VCaP (cell line): ENCODE measurements at regions not wholly inside any gene's neighbourhood (a gene's known extent, or its start where the extent isn't known, plus 50 kb on each side); places are given as distances from the start of the nearest gene placed in this dataset.

Source experiments
- H3K27ac ChIP-seq: fragments of 450-650 bp; 2 replicates; pipeline ENCODE4 v1.5.1; 2017
- TF ChIP-seq, protein P1 (sequence below): fragments of 450-650 bp; conservative IDR thresholded peaks from 2 replicates; pipeline ENCODE4 v1.5.1; 2017; ENCODE audit warnings: mild to moderate bottlenecking, moderate library complexity

DNA sequence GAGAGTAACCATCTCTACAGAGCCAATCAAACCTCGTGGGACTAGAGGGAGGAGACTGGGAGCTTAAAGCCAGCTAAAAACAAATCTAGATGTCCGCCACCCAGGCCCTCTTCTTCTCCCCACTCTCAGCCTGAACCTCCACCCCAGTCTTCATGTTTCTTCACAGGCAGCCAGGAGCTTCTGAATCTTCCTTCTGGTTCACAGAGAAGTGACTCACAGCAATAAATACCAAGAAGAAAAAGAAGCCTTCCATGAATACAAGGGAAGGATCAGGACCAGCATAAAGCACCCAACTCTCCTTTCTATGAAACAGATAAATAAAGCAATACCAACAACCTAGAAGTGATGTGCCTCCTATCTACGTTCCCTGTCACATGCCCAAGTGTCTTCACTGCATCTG is 103.3 kb upstream of the SLIT3 start:
- TF ChIP-seq, protein P1, sequence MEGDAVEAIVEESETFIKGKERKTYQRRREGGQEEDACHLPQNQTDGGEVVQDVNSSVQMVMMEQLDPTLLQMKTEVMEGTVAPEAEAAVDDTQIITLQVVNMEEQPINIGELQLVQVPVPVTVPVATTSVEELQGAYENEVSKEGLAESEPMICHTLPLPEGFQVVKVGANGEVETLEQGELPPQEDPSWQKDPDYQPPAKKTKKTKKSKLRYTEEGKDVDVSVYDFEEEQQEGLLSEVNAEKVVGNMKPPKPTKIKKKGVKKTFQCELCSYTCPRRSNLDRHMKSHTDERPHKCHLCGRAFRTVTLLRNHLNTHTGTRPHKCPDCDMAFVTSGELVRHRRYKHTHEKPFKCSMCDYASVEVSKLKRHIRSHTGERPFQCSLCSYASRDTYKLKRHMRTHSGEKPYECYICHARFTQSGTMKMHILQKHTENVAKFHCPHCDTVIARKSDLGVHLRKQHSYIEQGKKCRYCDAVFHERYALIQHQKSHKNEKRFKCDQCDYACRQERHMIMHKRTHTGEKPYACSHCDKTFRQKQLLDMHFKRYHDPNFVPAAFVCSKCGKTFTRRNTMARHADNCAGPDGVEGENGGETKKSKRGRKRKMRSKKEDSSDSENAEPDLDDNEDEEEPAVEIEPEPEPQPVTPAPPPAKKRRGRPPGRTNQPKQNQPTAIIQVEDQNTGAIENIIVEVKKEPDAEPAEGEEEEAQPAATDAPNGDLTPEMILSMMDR: no peak

DNA sequence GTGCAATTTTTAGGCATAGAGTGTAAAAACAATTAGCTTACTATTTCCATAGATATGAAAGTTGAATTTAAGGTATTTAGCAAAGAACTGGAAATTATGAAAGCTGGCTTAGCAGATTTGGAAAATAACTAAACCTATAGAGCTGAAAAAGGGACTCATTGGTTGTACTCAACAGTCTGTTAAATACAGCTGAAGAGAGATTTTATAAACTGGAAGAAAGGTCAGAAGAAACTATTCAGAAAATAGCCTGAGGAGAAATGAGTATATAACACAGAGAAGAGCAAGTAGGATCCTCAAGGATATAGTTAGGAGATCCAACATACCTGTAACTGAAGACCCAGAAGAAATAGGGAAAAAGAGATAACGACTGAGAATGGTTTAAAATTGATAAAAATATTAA is 97.6 kb upstream of the SLIT3 start:
- H3K27ac ChIP-seq: no peak overlapping the region
- TF ChIP-seq, protein P1: no peak

More for the DNA sequence above, 103.3 kb upstream of the SLIT3 start:
- no peak overlapping the region for H3K27ac ChIP-seq

DNA sequence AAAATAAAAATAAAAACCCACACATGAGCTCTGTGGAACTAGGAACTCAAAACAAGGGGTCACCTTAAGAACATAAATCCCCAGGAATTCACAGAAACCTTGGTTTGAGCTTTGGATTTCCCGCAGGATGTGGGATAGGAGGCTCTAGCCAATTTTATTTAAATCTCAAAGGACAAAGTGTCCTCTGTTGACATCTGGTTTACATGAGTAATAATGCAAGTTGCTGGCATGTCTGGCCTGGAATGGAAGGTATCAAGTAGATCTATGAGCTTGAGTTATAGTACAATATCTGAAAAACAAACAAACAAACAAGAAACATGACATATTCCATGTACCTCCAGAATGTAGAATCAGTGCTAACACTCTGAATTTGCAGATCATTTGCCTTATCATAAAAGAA is 94.2 kb upstream of the SLIT3 start:
- TF ChIP-seq, protein P1: no peak
- no peak overlapping the region for H3K27ac ChIP-seq

DNA sequence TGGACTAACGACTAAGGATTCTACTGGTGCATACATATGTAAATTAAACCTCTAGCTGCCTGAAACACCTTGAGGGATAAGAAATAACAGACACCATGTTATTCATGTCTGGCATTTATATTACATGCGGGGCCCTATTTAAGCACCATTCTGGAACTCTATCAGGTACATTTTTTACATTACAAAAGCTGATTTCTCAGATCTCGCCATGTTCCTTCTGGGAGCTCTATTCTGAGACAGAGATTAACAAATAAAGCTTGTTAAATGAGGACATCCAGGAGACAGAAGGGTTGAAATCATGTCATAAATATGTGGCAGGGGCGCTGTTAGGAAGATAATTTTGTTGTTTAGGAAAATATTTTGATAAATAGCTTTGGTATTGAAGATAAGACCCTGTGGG is 93.4 kb upstream of the SLIT3 start:
- H3K27ac ChIP-seq: no peak overlapping the region
- TF ChIP-seq, protein P1: no peak

DNA sequence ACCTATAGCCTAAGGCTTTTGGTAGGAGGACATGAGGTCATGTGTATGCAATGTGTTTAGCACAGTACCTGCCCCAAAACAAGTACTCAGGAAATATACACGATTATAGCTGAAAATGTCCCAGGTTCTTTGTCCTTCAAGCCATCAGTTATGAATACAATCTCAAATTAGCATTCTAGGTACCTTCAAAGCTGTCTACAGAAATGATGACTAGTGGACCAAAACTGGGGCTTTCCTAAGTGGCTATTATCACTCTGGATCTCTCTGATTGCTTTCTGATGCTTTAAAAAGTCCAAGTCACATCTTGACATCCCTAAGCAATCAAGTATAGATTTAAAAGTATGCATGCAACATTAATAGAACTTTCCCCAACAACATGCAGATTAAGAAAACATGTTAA is 93.0 kb upstream of the SLIT3 start:
- no peak overlapping the region for H3K27ac ChIP-seq
- TF ChIP-seq, protein P1: no peak

DNA sequence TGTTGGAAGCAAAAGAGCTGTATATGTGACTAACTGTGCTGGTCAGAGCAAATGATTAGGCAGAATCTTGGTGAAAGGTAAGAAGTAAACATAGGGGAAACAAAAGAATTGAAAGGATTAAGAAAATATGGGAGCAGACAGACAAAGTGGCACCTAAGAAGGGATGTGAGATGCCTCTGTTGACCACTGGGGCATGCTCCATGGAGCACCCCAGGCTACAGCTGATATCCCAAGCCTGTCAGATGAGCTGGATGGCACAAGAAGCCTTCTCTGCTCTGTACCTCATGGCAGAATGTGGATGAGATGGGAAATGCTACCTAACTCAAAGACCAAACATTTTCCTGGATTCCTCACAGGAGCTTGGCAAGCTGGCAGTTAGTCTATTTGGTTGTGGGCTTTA is 89.3 kb upstream of the SLIT3 start:
- H3K27ac ChIP-seq: no peak overlapping the region
- TF ChIP-seq, protein P1: no peak

DNA sequence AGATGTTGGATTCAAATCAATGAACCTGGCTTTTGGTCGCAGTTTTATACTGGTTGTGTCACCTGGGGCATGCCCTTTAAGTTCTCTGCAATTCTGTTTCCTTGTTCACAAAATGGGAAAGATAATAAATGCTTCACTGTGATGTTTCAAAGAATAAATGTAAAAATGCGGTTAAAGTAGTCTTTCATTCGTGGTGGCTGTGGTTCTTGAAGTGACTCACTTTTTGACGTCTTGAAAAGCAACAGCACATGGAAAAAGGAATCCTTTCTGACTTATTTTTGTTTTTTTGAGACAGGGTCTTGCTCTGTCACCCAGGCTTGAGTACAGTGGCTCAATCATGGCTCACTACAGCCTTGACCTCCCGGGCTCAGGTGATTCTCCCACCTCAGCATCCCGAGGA is 88.4 kb upstream of the SLIT3 start:
- TF ChIP-seq, protein P1: no peak

DNA sequence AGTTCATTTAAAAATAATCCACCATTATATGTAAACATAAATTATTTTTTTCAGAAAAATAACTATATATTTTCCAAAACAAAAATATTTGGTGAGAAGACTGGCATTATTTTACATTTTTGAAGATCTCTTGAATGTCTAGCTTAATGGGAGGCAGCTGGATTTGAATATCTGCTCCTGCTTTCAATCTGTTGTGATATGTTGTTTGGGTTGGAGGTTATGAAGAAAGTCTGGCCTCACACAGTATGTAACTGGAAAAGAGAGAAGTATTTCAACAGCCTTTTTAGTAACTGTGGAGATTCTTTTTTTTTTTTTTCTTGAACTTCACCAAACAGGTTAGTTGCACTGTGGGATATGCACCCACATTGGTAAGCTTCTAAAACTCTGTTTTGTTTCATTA is 84.7 kb upstream of the SLIT3 start:
- TF ChIP-seq, protein P1: no peak
- H3K27ac ChIP-seq: no peak overlapping the region

More for the DNA sequence above, 88.4 kb upstream of the SLIT3 start:
- no peak overlapping the region for H3K27ac ChIP-seq
